Mesothelial cell of epicardium (in vitro differentiated cells): ENCODE measurements at regions not wholly inside any gene's neighbourhood (a gene's known extent, or its start where the extent isn't known, plus 50 kb on each side); places are given as distances from the start of the nearest gene placed in this dataset.
A peak's percentile ranks its signal among the peaks of the same experiment; 100 is the strongest.

ENCODE experiments used
- DNase-seq, 2 experiments: peaks; one replicate each; pipeline ENCODE4 v3.0.0; 2021; ENCODE audit warnings: low spot score in 2 of 2; ENCODE audit not compliant: unreplicated experiment in 2 of 2
- H3K27ac Mint-ChIP-seq: 2 replicates; pipeline ENCODE4 v1.8.0; 2021; ENCODE audit warnings: mixed read lengths
- H3K27me3 Mint-ChIP-seq: 2 replicates; pipeline ENCODE4 v1.8.0; 2021; ENCODE audit warnings: low read depth, mixed read lengths
- H3K36me3 Mint-ChIP-seq: 2 replicates; pipeline ENCODE4 v1.8.0; 2021; ENCODE audit warnings: mixed read lengths
- H3K4me1 Mint-ChIP-seq: 2 replicates; pipeline ENCODE4 v1.8.0; 2021; ENCODE audit warnings: mixed read lengths
- H3K4me3 Mint-ChIP-seq: 2 replicates; pipeline ENCODE4 v1.8.0; 2021; ENCODE audit warnings: mild to moderate bottlenecking, moderate library complexity, mixed read lengths
- H3K9me3 Mint-ChIP-seq: 2 replicates; pipeline ENCODE4 v1.8.0; 2021; ENCODE audit warnings: mixed read lengths
- TF ChIP-seq, protein P1 (sequence below): fragments of 200-600 bp; sonication (generic); IDR thresholded peaks from one replicate; pipeline ENCODE4 v1.5.0; 2021; ENCODE audit warnings: antibody characterized with exemption; ENCODE audit not compliant: unreplicated experiment

GRCh38 chr3:182523836-182524235 lies 269.5 kb upstream of the ATP11B start:
- Mint-ChIP-seq H3K36me3 (no peaks in the 10 kb centered on the region), H3K27me3 (no peaks in the 10 kb centered on the region), H3K4me3 (no peak overlapping the region), H3K4me1 (peaks cover 18% of the 10 kb centered on the region), H3K27ac (no peak overlapping the region), H3K9me3 (no peaks in the 10 kb centered on the region)
- no peak for DNase-seq
- TF ChIP-seq, protein P1, sequence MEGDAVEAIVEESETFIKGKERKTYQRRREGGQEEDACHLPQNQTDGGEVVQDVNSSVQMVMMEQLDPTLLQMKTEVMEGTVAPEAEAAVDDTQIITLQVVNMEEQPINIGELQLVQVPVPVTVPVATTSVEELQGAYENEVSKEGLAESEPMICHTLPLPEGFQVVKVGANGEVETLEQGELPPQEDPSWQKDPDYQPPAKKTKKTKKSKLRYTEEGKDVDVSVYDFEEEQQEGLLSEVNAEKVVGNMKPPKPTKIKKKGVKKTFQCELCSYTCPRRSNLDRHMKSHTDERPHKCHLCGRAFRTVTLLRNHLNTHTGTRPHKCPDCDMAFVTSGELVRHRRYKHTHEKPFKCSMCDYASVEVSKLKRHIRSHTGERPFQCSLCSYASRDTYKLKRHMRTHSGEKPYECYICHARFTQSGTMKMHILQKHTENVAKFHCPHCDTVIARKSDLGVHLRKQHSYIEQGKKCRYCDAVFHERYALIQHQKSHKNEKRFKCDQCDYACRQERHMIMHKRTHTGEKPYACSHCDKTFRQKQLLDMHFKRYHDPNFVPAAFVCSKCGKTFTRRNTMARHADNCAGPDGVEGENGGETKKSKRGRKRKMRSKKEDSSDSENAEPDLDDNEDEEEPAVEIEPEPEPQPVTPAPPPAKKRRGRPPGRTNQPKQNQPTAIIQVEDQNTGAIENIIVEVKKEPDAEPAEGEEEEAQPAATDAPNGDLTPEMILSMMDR, result no peak

DNA sequence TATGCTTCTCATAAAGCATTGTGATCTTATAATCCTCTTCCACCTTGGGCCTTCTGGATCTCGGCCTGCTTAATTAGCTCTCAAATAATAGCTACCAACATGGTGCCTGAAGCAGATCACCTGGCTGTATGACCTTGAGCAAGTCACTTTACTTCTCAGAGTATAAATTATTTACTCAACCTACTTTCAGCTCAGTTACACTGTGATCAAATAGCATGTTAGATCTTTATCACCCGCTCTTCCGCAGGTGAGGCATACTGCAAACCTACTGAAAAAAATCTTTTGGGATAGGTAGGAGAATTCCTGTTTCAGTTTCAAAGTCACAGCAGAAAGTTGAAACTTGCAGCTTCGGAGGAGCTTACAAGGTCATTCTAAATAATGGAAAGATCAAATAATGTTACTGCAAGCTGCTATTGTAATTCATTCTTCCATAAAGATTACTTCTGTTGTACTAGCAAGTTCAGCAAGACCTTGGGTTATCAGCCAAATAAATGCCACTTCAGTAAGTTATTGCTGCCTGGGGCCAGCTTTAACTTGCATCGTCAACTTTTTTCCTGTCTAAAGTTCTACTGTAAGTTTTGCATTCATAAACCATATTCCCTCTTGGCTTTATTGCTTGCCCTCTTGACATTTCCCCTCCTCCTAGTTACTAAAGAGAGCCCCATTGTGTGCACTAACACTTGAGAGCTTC lies 268.4 kb upstream of the ATP11B start:
- Mint-ChIP-seq H3K36me3 (no peaks in the 10 kb centered on the region), H3K9me3 (no peaks in the 10 kb centered on the region), H3K27me3 (no peaks in the 10 kb centered on the region), H3K4me3 (no peak overlapping the region), H3K4me1 (peaks cover 18% of the 10 kb centered on the region), H3K27ac (no peak overlapping the region)
- DNase-seq, result peak in 1 of 2 experiments; percentile 65
- TF ChIP-seq, protein P1, result no peak

GRCh38 chr3:182525766-182526374 lies 267.4 kb upstream of the ATP11B start:
- no peak for DNase-seq
- Mint-ChIP-seq H3K4me3 (no peak overlapping the region), H3K27ac (no peak overlapping the region), H3K36me3 (no peaks in the 10 kb centered on the region), H3K4me1 (peaks cover 18% of the 10 kb centered on the region), H3K9me3 (no peaks in the 10 kb centered on the region), H3K27me3 (no peaks in the 10 kb centered on the region)
- TF ChIP-seq, protein P1, result no peak

DNA sequence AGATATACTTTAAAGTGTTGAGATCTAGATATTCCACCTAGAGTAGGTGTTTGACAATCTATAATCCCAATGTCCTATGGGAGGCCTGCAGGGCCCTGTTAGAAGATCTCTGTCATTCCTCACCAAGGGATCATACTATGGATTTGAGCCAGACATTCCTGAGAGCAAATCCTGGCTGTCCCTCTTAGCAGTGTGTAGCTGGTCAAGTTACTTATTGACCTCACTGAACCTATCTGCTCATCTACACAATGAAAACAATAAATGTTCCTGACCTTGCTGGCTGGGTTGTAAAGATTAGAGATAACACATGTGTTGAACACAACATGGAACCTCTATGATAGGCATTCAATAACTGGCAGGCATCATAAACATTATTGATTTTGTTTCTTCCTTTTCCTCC lies 265.6 kb upstream of the ATP11B start:
- Mint-ChIP-seq H3K4me3 (no peak overlapping the region), H3K36me3 (no peaks in the 10 kb centered on the region), H3K9me3 (peaks cover 4% of the 10 kb centered on the region), H3K4me1 (peaks cover 18% of the 10 kb centered on the region), H3K27ac (no peak overlapping the region), H3K27me3 (no peaks in the 10 kb centered on the region)
- no peak for DNase-seq
- TF ChIP-seq, protein P1, result no peak

- TF ChIP-seq, protein P1, result no peak
- H3K36me3 Mint-ChIP-seq, result no peaks in the 10 kb centered on the region
- peaks cover 14% of the 10 kb centered on the region for H3K4me1 Mint-ChIP-seq
- H3K27ac Mint-ChIP-seq, result no peak overlapping the region
- H3K27me3 Mint-ChIP-seq, result no peaks in the 10 kb centered on the region
- peaks cover 10% of the 10 kb centered on the region for H3K9me3 Mint-ChIP-seq
- DNase-seq, result no peak
- H3K4me3 Mint-ChIP-seq, result no peak overlapping the region
Measured at GRCh38 chr3:182530316-182530715, 263.0 kb upstream of the ATP11B start.
